AG09309 (cell line): ENCODE measurements at regions not wholly inside any gene's neighbourhood (a gene's known extent, or its start where the extent isn't known, plus 50 kb on each side); places are given as distances from the start of the nearest gene placed in this dataset.
"Not testable (repeated sequence)": the region's sequence is repeated elsewhere in the genome, so short reads cannot be mapped to it uniquely, and the experiment has no call there.

Experiments used
- DNase-seq: peaks from one replicate; pipeline ENCODE4 v3.0.0-alpha.2; 2010; ENCODE audit warnings: low read depth
- H3K4me3 ChIP-seq: 2 replicates; pipeline ENCODE4 v1.5.1; 2011; ENCODE audit warnings: mild to moderate bottlenecking, low read depth, low read length, moderate library complexity; ENCODE audit not compliant: control insufficient read depth
- TF ChIP-seq, protein P1 (sequence below): IDR thresholded peaks from 2 replicates; pipeline ENCODE4 v1.5.1; 2011; ENCODE audit warnings: mild to moderate bottlenecking, low read depth, low read length, inconsistent platforms; ENCODE audit not compliant: insufficient read depth, control insufficient read depth; ENCODE audit errors: missing control alignments

DNA sequence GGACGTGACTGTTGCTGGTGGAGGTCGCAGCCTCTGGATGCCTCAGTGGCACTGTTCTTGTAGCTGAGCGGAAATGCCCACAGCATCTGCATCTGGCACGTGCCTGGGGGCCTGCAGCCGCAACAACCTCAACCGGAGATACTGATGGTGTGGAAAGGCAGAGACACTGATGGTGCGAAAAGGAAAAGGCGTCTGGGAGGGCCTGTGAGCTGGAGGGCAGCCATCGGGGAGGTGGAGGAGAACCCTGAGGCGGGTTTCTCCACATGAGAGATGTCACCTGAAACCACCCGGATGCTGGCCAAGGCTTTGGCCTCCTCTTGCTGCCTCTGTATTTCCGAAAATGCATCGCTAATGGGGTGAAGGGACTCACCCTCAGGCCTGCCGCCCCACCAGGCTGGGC lies 284.8 kb upstream of the WSB1 start:
- TF ChIP-seq, protein P1, sequence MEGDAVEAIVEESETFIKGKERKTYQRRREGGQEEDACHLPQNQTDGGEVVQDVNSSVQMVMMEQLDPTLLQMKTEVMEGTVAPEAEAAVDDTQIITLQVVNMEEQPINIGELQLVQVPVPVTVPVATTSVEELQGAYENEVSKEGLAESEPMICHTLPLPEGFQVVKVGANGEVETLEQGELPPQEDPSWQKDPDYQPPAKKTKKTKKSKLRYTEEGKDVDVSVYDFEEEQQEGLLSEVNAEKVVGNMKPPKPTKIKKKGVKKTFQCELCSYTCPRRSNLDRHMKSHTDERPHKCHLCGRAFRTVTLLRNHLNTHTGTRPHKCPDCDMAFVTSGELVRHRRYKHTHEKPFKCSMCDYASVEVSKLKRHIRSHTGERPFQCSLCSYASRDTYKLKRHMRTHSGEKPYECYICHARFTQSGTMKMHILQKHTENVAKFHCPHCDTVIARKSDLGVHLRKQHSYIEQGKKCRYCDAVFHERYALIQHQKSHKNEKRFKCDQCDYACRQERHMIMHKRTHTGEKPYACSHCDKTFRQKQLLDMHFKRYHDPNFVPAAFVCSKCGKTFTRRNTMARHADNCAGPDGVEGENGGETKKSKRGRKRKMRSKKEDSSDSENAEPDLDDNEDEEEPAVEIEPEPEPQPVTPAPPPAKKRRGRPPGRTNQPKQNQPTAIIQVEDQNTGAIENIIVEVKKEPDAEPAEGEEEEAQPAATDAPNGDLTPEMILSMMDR, result no peak
- no peak overlapping the region for H3K4me3 ChIP-seq
- DNase-seq, result no peak

DNA sequence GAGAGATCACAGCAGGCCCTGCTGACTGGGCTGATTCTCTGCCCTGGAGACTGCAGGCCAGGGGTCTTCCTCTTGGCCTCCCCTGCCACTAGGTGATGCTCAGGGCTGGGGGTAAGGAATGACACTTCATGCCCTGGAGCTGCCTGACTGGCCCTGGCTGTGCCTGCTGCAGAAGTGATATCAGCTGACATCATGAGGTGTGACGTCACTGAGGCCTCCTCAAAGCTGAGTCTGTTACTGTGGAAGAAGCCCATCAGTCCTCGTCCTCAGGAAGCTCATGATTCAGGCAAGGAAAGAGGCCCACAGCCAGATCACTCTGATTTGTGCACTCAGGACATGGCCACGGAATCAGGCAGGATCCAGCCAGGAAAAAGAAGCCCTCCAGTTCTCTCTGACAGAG lies 283.8 kb upstream of the WSB1 start:
- not testable (repeated sequence) for H3K4me3 ChIP-seq, DNase-seq

DNA sequence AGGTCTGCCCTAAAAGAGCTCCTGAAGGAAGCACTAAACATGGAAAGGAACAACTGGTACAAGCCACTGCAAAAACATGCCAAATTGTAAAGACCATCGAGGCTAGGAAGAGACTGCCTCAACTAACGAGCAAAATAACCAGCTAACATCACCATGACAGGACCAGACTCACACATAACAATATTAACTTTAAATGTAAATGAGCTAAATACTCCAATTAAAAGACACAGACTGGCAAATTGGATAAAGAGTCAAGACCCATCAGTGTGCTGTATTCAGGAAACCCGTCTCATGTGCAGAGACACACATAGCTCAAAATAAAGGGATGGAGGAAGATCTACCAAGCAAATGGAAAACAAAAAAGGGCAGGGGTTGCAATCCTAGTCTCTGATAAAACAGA lies 263.4 kb upstream of the WSB1 start:
- DNase-seq, H3K4me3 ChIP-seq: not testable (repeated sequence)

DNA sequence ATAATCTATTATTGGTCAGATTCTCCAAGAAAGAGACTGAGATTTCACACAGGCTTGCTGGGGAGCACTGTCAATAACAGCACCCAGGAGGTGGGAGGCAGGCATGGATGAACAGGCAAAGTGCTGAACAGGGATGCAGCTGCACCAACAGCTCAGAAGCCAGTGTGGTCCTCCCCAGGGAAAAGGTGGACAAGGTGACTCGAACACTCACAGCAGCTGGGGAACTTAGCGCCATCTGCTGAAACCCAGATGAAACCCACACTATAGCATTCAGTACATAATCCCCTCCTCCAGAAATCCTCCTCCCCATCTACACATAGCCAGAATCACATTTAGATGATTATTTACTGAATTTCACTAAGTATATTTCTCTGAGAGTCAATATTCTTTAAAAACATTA lies 255.2 kb upstream of the WSB1 start:
- TF ChIP-seq, protein P1, result no peak
- H3K4me3 ChIP-seq, result no peak overlapping the region
- no peak for DNase-seq

DNA sequence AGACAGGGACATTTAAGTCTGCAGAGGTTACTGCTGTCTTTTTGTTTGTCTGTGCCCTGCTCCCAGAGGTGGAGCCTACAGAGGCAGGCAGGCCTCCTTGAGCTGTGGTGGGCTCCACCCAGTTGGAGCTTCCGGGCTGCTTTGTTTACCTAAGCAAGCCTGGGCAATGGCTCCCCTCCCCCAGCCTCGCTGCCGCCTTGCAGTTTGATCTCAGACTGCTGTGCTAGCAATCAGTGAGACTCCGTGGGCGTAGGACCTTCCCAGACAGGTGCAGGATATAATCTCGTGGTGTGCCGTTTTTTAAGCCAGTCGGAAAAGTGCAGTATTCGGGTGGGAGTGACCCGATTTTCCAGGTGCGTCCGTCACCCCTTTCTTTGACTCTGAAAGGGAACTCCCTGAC lies 248.9 kb upstream of the WSB1 start:
- not testable (repeated sequence) for DNase-seq, H3K4me3 ChIP-seq

DNA sequence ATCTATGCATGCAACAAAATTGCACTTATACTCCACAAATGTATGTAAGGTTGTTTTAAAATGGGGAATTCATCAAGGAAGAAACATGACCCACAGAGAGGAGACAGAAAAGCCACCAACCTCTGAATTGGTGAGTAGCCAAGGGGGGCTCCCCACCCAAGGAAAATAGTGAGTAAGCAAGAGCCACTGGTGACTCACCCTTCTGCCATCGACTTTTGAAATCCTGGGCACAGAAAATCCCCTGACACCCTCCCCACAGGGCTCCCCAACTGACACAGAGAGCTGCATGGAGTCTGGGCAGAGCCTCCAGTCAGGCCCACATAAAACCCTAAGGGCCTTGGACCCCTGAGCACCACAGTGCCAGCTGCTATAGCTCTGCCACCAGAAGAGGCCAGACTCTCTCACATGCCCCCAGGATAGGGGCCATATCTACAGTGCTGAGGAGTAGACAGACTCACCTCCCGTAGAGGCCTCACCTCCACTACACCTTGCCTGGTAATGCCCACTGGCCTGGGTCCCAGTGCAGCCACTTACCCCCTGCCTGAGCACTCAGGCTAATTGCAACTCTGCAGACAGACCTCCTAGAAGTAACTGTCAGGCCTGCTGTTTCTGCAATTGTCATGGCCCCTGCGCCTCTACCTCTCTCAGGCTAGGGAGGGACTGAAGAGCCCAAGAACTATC lies 244.7 kb upstream of the WSB1 start:
- DNase-seq, result no peak
- no peak overlapping the region for H3K4me3 ChIP-seq
- TF ChIP-seq, protein P1, result no peak

DNA sequence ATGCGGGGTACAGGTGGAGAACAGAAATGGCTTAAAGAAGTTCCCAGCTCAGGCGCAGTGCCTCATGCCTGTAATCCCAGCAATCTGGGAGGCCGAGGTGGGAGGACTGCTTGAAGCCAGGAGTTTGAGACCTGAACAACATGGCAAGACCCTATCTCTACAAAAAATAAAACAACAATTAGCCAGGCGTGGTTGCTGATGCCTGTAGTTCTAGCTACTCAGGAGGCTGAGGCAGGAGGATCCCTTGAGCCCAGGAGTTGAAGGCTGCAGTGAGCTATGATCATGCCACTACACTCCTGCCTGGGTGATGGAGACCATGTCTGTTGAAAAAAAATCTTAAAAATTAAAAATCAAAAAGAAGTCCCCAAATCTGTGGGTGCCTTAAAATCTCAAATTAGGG lies 228.3 kb upstream of the WSB1 start:
- no peak for DNase-seq
- TF ChIP-seq, protein P1, result no peak
- H3K4me3 ChIP-seq, result no peak overlapping the region

DNA sequence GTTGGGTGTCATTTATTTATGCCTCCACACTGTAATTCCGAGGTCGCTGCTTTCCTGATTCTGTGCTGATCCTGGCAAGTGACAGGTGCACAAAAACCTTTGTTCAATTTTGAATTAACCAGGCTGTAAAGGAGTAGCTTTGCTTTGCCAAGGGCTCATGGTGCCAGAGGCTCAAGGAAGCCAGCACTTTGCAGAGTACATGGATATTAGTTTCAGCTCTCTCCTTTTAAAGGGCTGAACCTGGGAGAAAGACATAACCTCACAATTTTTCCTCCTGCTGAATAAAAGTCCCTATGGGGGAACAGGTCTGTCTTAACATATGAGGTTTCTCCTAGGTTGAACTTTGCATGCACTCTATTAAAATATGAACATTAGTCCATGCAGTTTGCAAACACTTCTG lies 227.6 kb upstream of the WSB1 start:
- no peak for DNase-seq
- TF ChIP-seq, protein P1, result no peak
- no peak overlapping the region for H3K4me3 ChIP-seq
